NT2/D1 (cell line): ENCODE measurements at regions not wholly inside any gene's neighbourhood (a gene's known extent, or its start where the extent isn't known, plus 50 kb on each side); places are given as distances from the start of the nearest gene placed in this dataset.

Experiments
- DNase-seq: peaks from one replicate; pipeline ENCODE4 v3.0.0-alpha.2; 2011; ENCODE audit warnings: low read depth, low spot score
- H3K27me3 ChIP-seq: 2 replicates; pipeline ENCODE4 v1.6.0; 2011; ENCODE audit warnings: mild to moderate bottlenecking; ENCODE audit not compliant: insufficient read length, insufficient read depth
- H3K36me3 ChIP-seq: 2 replicates; pipeline ENCODE4 v1.6.1; 2011; ENCODE audit warnings: mild to moderate bottlenecking, low read length, mixed read lengths; ENCODE audit not compliant: insufficient read depth, insufficient read length
- H3K4me1 ChIP-seq: 2 replicates; pipeline ENCODE4 v1.5.1; 2011; ENCODE audit not compliant: insufficient read depth, insufficient read length
- H3K4me3 ChIP-seq: 2 replicates; pipeline ENCODE4 v1.5.1; 2011; ENCODE audit warnings: low read depth; ENCODE audit not compliant: insufficient read length
- H3K9ac ChIP-seq: 2 replicates; pipeline ENCODE4 v1.6.0; 2011; ENCODE audit warnings: low read depth; ENCODE audit not compliant: insufficient read length
- H3K9me3 ChIP-seq: 2 replicates; pipeline ENCODE4 v1.5.1; 2011; ENCODE audit warnings: mild to moderate bottlenecking, low read length; ENCODE audit not compliant: insufficient read depth
- SUZ12 ChIP-seq: IDR thresholded peaks from 2 replicates; pipeline ENCODE4 v1.6.1; 2011; ENCODE audit not compliant: insufficient read length, insufficient read depth; ENCODE audit errors: extremely low read depth
- YY1 ChIP-seq: IDR thresholded peaks from 2 replicates; pipeline ENCODE4 v1.6.1; 2011; ENCODE audit not compliant: insufficient read length, insufficient read depth
- ZNF274 ChIP-seq: IDR thresholded peaks from 2 replicates; pipeline ENCODE4 v1.6.1; 2011; ENCODE audit warnings: mild to moderate bottlenecking, low read depth, low read length

GRCh38 chr6:121879149-121879548 is 443.7 kb downstream of the GJA1 start:
- TF ChIP-seq ZNF274 (no peak), YY1 (no peak), SUZ12 (no peak)
- no peaks in the 10 kb centered on the region for H3K9me3 ChIP-seq
- no peak overlapping the region for H3K9ac ChIP-seq
- H3K4me3 ChIP-seq, result no peak overlapping the region
- no peaks in the 10 kb centered on the region for H3K27me3 ChIP-seq
- H3K4me1 ChIP-seq, result no peaks in the 10 kb centered on the region
- no peaks in the 10 kb centered on the region for H3K36me3 ChIP-seq
- no peak for DNase-seq

- no peak for DNase-seq
- H3K4me1 ChIP-seq, result no peaks in the 10 kb centered on the region
- H3K36me3 ChIP-seq, result no peaks in the 10 kb centered on the region
- no peaks in the 10 kb centered on the region for H3K9me3 ChIP-seq
- no peaks in the 10 kb centered on the region for H3K27me3 ChIP-seq
- no peak overlapping the region for H3K9ac ChIP-seq
- TF ChIP-seq SUZ12 (no peak), ZNF274 (no peak), YY1 (no peak)
- no peak overlapping the region for H3K4me3 ChIP-seq
Measured at GRCh38 chr6:121880831-121881230, 445.4 kb downstream of the GJA1 start.

DNA sequence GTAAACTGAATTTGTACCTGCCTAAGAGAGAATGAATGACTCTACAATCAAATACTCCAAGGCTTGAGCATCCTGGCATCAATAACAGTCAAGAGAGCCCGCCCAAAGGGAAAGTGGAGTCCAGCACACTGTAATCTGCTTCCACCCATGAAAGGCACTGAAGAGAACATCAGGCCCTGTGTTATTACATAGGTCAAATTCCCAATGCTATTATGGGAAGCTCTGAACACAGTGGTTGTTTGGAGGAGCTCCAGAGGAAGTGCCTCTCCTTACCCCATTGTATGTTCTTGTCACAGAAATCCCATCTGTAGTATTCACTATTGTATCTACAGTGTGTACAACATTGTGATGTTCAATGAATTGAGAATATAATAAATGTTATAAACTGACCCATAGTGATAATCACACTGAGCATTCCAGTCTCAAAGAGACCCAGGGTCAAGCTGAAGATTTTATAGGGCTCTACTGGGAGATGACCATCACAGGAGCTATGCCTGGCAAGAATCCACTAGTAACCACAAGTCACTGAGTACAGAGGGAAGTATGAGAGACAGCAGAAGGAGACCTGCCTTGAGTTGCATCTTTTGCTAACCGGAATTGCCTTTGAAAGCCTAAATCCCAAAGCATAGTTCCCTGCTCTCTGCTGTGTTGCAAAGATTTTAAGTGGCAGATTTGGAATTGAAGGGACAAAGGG is 446.7 kb downstream of the GJA1 start:
- Histone ChIP-seq H3K9ac (no peak overlapping the region), H3K36me3 (no peaks in the 10 kb centered on the region), H3K27me3 (no peaks in the 10 kb centered on the region), H3K9me3 (no peaks in the 10 kb centered on the region), H3K4me1 (no peaks in the 10 kb centered on the region), H3K4me3 (no peak overlapping the region)
- DNase-seq, result no peak
- TF ChIP-seq ZNF274 (no peak), YY1 (no peak), SUZ12 (no peak)

DNA sequence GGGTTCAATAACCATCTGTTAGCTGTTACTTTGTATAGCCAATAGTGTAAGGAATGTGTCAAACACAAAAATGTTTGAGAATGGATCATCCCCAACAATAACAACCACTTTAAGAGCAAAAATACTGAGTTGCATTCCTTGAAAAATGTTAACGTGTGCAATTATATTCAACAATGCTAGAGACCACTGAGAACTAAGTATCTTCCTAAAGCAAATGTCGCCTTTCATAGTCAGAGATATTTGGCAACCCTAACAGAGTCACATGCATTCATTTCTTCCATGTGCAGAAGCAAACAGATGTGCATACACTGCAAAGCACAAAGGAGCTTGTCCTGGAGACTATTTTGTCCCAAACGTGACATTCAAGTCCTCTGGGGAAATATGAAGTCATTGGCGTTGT is 448.6 kb downstream of the GJA1 start:
- no peaks in the 10 kb centered on the region for H3K36me3 ChIP-seq
- H3K4me1 ChIP-seq, result no peaks in the 10 kb centered on the region
- no peak for DNase-seq
- H3K4me3 ChIP-seq, result no peak overlapping the region
- H3K9me3 ChIP-seq, result no peaks in the 10 kb centered on the region
- H3K27me3 ChIP-seq, result no peaks in the 10 kb centered on the region
- no peak overlapping the region for H3K9ac ChIP-seq
- no peak for TF ChIP-seq ZNF274
- no peak for TF ChIP-seq YY1
- TF ChIP-seq SUZ12, result no peak

DNA sequence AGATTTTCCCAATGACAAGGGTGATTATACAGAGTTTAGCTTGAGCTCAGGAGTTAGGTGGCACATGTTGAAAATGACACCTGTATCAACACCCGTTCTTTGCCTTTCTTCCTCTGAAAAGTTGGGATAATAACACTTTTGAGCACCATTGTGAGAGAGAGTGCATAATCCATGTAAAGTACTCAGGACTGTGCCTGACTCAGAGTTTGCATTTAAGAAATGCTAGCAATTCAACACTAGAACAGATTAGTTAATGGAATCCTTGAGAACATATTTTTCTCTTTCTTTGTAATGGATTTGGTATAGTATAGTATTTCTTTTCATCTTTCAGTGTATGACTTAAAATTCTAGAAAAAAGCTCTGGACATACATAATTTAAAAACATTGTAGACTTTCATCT is 449.2 kb downstream of the GJA1 start:
- no peaks in the 10 kb centered on the region for H3K27me3 ChIP-seq
- no peaks in the 10 kb centered on the region for H3K36me3 ChIP-seq
- TF ChIP-seq ZNF274 (no peak), SUZ12 (no peak), YY1 (no peak)
- H3K4me3 ChIP-seq, result no peak overlapping the region
- no peak for DNase-seq
- no peaks in the 10 kb centered on the region for H3K4me1 ChIP-seq
- no peak overlapping the region for H3K9ac ChIP-seq
- H3K9me3 ChIP-seq, result no peaks in the 10 kb centered on the region

DNA sequence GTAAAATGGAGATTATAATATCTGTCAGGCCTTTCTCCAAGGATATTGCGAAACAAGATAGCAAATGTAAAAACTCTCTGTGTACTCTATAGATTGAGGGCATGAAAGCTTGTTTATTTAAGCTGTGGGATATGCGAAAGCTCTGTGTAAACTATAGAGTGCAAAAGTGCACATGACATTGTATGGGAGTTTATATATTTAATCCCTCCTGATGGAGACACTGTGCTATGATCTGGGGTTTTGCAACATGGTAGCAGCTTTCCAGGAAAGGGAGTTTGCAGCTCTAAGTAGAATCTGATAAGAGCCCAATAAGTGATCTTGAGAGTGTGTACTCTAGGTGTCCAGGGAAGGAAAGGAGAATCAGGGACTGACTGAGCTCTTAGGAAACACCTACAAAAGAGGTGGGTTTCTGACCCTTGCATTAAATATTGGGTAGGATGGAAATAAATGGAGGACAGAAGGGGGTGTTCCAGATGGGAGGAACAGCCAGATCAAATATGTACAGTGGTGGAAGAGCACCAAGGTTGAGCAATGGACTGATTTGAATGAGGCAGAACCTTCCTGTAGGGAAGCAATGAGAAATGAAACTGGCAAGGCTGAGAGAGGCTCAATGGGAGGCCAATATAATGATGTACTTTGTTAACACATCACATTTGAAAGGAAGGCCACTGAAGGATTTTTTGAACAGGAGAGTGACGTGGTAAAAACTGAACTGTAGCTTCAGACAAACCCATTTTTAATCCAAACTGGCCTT is 450.1 kb downstream of the GJA1 start:
- H3K4me3 ChIP-seq, result no peak overlapping the region
- H3K9me3 ChIP-seq, result 0 out of 2 replicates have a peak, but pooled peaks cover 7% of the 10 kb centered on the region
- no peaks in the 10 kb centered on the region for H3K4me1 ChIP-seq
- no peak for DNase-seq
- H3K36me3 ChIP-seq, result no peaks in the 10 kb centered on the region
- no peaks in the 10 kb centered on the region for H3K27me3 ChIP-seq
- H3K9ac ChIP-seq, result no peak overlapping the region
- TF ChIP-seq SUZ12 (no peak), YY1 (no peak), ZNF274 (no peak)

- no peaks in the 10 kb centered on the region for H3K4me1 ChIP-seq
- no peak overlapping the region for H3K4me3 ChIP-seq
- DNase-seq, result no peak
- H3K27me3 ChIP-seq, result no peaks in the 10 kb centered on the region
- H3K36me3 ChIP-seq, result no peaks in the 10 kb centered on the region
- H3K9me3 ChIP-seq, result 0 out of 2 replicates have a peak, but pooled peaks cover 7% of the 10 kb centered on the region
- no peak overlapping the region for H3K9ac ChIP-seq
- TF ChIP-seq YY1 (no peak), ZNF274 (no peak), SUZ12 (no peak)
Measured at GRCh38 chr6:121886223-121886830, 450.9 kb downstream of the GJA1 start.
